Smooth muscle cell (in vitro differentiated cells): ENCODE measurements at regions not wholly inside any gene's neighbourhood (a gene's known extent, or its start where the extent isn't known, plus 50 kb on each side); places are given as distances from the start of the nearest gene placed in this dataset.
A peak's percentile ranks its signal among the peaks of the same experiment; 100 is the strongest.

Source experiments
- DNase-seq: peaks from one replicate; lab custom pipeline; 2025; ENCODE audit not compliant: unreplicated experiment; lab: John Stamatoyannopoulos, UW
- H2AFZ ChIP-seq: fragments of 200-600 bp; sonication (generic); 2 replicates; pipeline ENCODE4 v1.6.0; 2016; ENCODE audit warnings: antibody characterized with exemption, low read depth, mild to moderate bottlenecking
- H3F3A ChIP-seq: fragments of 200-600 bp; sonication (generic); 2 replicates; pipeline ENCODE4 v1.6.0; 2017; ENCODE audit warnings: antibody characterized with exemption, low read depth
- H3K27ac ChIP-seq: fragments of 200-600 bp; sonication (generic); 2 replicates; pipeline ENCODE4 v1.5.1; 2016; ENCODE audit warnings: low read depth, mild to moderate bottlenecking
- H3K27me3 ChIP-seq: fragments of 200-600 bp; sonication (generic); 2 replicates; pipeline ENCODE4 v1.6.1; 2016; ENCODE audit warnings: low read depth, mild to moderate bottlenecking
- H3K36me3 ChIP-seq: fragments of 200-600 bp; sonication (generic); 2 replicates; pipeline ENCODE4 v1.5.1; 2016; ENCODE audit warnings: low read depth
- H3K4me1 ChIP-seq: fragments of 200-600 bp; sonication (generic); 2 replicates; pipeline ENCODE4 v1.5.1; 2016; ENCODE audit warnings: low read depth
- H3K4me2 ChIP-seq: fragments of 200-600 bp; sonication (generic); 2 replicates; pipeline ENCODE4 v1.6.0; 2016; ENCODE audit warnings: mild to moderate bottlenecking
- H3K4me3 ChIP-seq: fragments of 200-600 bp; sonication (generic); 2 replicates; pipeline ENCODE4 v1.5.1; 2016; ENCODE audit warnings: mild to moderate bottlenecking
- H3K79me2 ChIP-seq: fragments of 200-600 bp; sonication (generic); 2 replicates; pipeline ENCODE4 v1.6.0; 2016; ENCODE audit warnings: low read depth, mild to moderate bottlenecking
- H3K9ac ChIP-seq: fragments of 200-600 bp; sonication (generic); 2 replicates; pipeline ENCODE4 v1.6.0; 2016; ENCODE audit warnings: low read depth
- H3K9me3 ChIP-seq: fragments of 200-600 bp; sonication (generic); replicated peaks from 2 replicates; pipeline ENCODE4 v1.5.1; 2016; ENCODE audit warnings: low read depth
- H4K20me1 ChIP-seq: fragments of 200-600 bp; sonication (generic); 2 replicates; pipeline ENCODE4 v1.6.0; 2016; ENCODE audit warnings: low read depth
- CTCF ChIP-seq: fragments of 200-600 bp; sonication (generic); IDR thresholded peaks from 2 replicates; pipeline ENCODE4 v1.5.1; 2017; ENCODE audit warnings: borderline replicate concordance, mild to moderate bottlenecking, antibody characterized with exemption; ENCODE audit not compliant: insufficient read depth, poor library complexity, severe bottlenecking
- WGBS: methylation state at CpG from one replicate; pipeline ENCODE4 v1.1.7; 2016; ENCODE audit warnings: low lambda C conversion rate; 5-methylcytosine and 5-hydroxymethylcytosine counted together

GRCh38 chr4:137310166-137310565 is 222.1 kb downstream of the PCDH18 start:
- Histone ChIP-seq H3K9ac (no peak overlapping the region), H3F3A (peaks cover 17% of the 10 kb centered on the region), H4K20me1 (no peaks in the 10 kb centered on the region), H3K4me3 (no peak overlapping the region), H3K4me2 (peak overlapping the region; percentile 0), H3K9me3 (no peaks in the 10 kb centered on the region), H2AFZ (no peak overlapping the region), H3K27ac (peak overlapping the region; percentile 82), H3K4me1 (peaks cover 8% of the 10 kb centered on the region), H3K27me3 (no peaks in the 10 kb centered on the region), H3K79me2 (no peaks in the 10 kb centered on the region), H3K36me3 (no peaks in the 10 kb centered on the region)
- DNase-seq = no peak
- no peak for TF ChIP-seq CTCF

DNA sequence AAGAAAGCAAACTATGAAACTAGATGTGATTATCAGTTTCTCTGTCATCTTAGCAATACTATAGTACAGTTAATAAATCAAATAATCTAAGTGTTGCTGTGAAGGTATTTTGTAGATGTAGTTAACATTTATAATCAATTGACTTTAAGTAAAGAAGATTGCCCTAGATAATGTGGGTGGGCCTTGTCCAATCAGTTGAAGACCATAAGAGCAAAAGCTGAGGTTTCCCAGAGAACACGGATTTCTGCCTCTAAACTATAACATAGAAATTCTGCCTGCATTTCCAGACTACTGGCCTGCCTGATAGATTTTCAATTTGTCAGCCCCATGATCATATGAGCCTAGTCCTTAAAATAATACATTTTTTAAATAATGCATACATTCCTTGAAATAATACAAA is 222.9 kb downstream of the PCDH18 start:
- no peak overlapping the region for H3K9ac ChIP-seq
- H2AFZ ChIP-seq = no peak overlapping the region
- H3F3A ChIP-seq = peaks cover 17% of the 10 kb centered on the region
- no peaks in the 10 kb centered on the region for H3K9me3 ChIP-seq
- no peaks in the 10 kb centered on the region for H4K20me1 ChIP-seq
- no peak for TF ChIP-seq CTCF
- 96% methylated on average over 1 of the region's 1 CpG for WGBS
- no peaks in the 10 kb centered on the region for H3K36me3 ChIP-seq
- H3K27me3 ChIP-seq = no peaks in the 10 kb centered on the region
- no peak overlapping the region for H3K4me3 ChIP-seq
- peak overlapping the region; percentile 82 for H3K27ac ChIP-seq
- peaks cover 8% of the 10 kb centered on the region for H3K4me1 ChIP-seq
- H3K79me2 ChIP-seq = no peaks in the 10 kb centered on the region
- no peak for DNase-seq
- no peak overlapping the region for H3K4me2 ChIP-seq

- Histone ChIP-seq H3K36me3 (no peaks in the 10 kb centered on the region), H3K79me2 (no peaks in the 10 kb centered on the region), H3K27me3 (no peaks in the 10 kb centered on the region), H3K9ac (no peak overlapping the region), H3F3A (peaks cover 17% of the 10 kb centered on the region), H2AFZ (no peak overlapping the region), H4K20me1 (no peaks in the 10 kb centered on the region), H3K9me3 (no peaks in the 10 kb centered on the region), H3K4me1 (peaks cover 8% of the 10 kb centered on the region), H3K4me3 (no peak overlapping the region), H3K4me2 (no peak overlapping the region), H3K27ac (no peak overlapping the region)
- no peak for DNase-seq
- no peak for TF ChIP-seq CTCF
Observed at GRCh38 chr4:137307806-137308205, 224.5 kb downstream of the PCDH18 start.

DNA sequence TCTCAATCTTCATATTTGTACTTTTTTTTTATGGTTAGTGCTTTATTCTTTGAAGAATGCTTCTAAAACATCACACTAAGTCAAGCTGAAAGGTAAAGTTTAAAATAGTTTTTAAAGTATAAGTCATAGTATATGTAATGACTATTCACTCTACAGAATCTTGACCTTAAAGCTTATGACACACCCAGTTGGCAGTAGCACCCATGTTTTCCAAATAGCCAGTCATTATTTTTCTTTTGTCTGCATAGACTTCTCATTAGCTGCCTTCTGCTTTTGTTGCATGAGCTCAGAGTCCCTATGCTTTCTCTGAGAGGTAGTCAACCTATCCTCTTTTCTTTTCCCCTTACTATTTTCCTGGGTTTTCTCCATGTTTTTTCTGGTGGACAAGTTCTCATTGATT is 231.5 kb downstream of the PCDH18 start:
- H3K9me3 ChIP-seq = no peaks in the 10 kb centered on the region
- no peak for TF ChIP-seq CTCF
- H3K9ac ChIP-seq = no peak overlapping the region
- H4K20me1 ChIP-seq = no peaks in the 10 kb centered on the region
- no peak overlapping the region for H3K4me3 ChIP-seq
- no peaks in the 10 kb centered on the region for H3F3A ChIP-seq
- no peak overlapping the region for H3K4me2 ChIP-seq
- no peaks in the 10 kb centered on the region for H3K27me3 ChIP-seq
- DNase-seq = no peak
- no peak overlapping the region for H3K27ac ChIP-seq
- no peaks in the 10 kb centered on the region for H3K79me2 ChIP-seq
- peaks cover 3% of the 10 kb centered on the region for H3K4me1 ChIP-seq
- H3K36me3 ChIP-seq = no peaks in the 10 kb centered on the region
- no peak overlapping the region for H2AFZ ChIP-seq
